HG03342 (cell line): ENCODE measurements at regions not wholly inside any gene's neighbourhood (a gene's known extent, or its start where the extent isn't known, plus 50 kb on each side); places are given as distances from the start of the nearest gene placed in this dataset.
"Not testable (repeated sequence)": the region's sequence is repeated elsewhere in the genome, so short reads cannot be mapped to it uniquely, and the experiment has no call there.

ENCODE experiments used
- ATAC-seq: cut with Tn5 transposase; IDR thresholded peaks from one replicate; pipeline ENCODE4 v1.9.1; 2021; ENCODE audit warnings: mild to moderate bottlenecking, moderate library complexity; ENCODE audit not compliant: unreplicated experiment

DNA sequence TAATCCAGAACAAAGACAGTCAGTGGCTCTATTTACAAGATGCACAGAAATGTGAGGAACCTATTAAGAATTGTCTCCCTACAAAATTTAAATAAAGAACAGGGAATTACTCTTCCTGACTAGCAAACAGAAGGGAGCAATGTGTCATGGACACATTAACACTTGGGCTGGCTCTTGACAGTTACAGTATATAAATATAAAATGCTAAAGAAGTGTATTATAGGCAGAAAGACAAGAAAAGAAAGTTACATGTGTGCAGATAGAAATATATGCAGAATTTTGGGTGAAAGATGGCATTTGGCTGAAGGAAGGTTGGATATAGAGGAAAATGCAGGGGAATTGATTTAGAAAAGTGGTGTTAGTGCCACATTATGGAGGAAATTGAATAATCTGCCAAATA, 2257.1 kb upstream of the ACO1 start:
- no peak for ATAC-seq

DNA sequence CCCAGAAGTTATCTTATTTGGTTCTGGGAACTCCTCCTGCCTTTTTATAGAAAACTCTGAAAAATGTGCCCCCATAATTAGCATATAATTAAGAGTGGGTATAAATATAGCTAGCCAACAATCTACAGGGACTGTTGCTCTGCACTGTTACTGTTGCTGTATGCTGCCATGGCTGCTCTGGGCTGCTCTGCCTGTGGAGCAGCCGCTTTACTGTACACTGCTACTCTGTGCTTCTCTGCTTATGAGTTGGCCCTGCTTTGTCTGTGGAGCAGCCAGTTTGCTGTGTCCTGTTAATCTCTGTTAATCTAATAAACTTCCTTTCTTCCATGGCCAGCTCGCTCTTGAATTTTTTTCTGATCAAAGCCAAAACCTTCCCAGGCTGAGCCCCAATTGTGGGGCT, 2244.0 kb upstream of the ACO1 start:
- no peak for ATAC-seq

GRCh38 chr9:30160570-30160969, 2223.9 kb upstream of the ACO1 start:
- ATAC-seq = no peak

- ATAC-seq = no peak
Measured at GRCh38 chr9:30172206-30172605, 2212.2 kb upstream of the ACO1 start.

- ATAC-seq = no peak
Measured at GRCh38 chr9:30178610-30179009, 2205.8 kb upstream of the ACO1 start.

- ATAC-seq = no peak
Measured at GRCh38 chr9:30193421-30193820, 2191.0 kb upstream of the ACO1 start.

DNA sequence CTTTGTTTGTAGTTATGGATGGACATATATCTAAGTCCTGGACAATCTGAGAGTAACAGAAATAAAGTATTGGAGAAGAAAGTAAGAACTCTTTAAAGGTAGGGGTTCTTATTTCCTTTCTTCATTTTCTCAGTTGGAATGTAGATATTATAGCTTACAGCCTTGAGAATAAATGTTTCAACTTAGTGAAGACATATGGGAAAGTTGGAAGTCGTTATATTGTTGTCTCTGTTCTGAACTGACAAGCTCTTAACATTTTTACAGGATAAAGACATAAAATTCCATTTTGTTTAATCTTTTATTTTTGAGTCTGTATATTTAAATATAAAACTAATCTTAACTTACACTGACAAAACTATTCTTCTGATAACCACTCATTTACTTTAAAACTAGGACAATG, 2187.5 kb upstream of the ACO1 start:
- ATAC-seq = no peak

DNA sequence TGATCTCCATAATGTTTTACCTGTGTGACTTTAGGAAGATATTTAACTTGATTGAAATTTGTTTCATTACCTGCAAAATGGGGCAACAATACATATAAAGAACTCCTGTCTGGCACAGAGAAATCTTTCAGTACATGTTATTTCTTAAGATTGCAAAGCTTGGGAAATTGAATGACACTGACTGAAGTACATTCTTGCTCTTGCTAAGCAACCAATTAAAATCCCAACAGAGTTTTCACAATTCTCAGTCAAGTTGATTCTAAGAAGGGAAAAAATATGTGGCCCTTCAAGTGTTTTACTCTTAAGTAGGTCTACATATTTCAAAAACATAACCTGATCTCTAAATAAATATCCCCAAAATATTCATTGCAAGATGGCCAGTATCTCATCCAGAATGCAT, 2187.0 kb upstream of the ACO1 start:
- ATAC-seq = no peak

- ATAC-seq = no peak
Measured at GRCh38 chr9:30197954-30198353, 2186.5 kb upstream of the ACO1 start.

DNA sequence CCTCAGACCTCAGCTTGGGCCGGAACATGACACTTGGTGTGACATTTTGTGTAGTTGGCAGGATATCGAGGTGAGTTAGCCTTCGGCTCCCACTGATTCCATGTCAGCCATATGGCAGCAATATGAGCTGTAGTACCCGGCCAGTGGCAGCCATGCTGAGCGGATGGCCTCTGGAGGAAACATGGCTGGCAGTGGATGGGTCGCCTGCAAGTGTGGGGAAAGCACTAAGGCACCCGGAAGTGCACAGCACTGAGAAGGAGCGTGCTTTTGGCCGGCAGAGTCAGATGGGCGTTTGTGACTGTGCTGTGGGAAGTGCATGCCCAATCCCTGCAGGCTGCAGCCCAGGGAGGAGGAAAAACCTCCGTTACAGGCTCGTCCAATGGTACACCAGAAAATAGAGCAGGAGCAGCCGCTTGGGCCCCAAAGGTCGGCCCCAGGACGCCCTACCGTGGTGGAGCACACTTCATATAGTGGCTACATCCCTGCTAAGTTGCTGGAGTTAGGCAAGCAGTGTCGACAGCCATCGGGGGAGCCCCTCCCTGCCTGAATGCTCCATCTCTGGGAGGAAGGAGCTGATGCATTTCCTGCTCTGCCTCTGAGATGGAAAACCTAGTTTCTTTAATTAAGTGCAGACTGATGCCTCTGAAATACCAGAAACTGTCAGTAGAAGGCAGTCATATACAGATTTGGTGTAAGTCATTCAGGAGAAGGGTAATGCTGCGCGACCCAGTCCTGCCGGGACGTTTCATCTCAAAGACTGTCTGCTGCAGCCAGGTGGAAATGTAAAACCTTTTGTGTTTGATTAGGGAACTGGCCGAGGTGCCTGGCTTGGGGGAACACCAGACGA, 2185.8 kb upstream of the ACO1 start:
- ATAC-seq = no peak

GRCh38 chr9:30201024-30201423, 2183.4 kb upstream of the ACO1 start:
- ATAC-seq = no peak

- ATAC-seq = no peak
Measured at GRCh38 chr9:30235068-30235467, 2149.4 kb upstream of the ACO1 start.

DNA sequence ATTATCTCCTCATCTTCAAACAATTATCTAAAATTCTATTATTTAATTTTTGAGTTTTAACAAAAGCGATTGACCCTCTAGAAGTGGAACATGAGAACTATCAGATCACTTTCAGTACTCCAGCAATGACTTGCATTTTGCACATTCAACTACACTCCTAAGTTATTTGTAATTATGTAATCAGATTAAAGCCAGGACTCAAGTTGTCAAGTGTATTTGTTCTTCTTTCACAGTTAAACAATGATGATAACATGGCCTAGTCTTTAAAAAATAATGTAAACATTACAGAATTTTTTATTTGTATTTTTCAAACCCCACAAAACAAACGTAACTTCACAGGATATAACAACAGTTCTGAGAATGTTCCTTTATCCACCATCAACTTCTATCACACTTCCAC, 2148.9 kb upstream of the ACO1 start:
- ATAC-seq = no peak

- ATAC-seq = no peak
Measured at GRCh38 chr9:30239878-30240277, 2144.6 kb upstream of the ACO1 start.

DNA sequence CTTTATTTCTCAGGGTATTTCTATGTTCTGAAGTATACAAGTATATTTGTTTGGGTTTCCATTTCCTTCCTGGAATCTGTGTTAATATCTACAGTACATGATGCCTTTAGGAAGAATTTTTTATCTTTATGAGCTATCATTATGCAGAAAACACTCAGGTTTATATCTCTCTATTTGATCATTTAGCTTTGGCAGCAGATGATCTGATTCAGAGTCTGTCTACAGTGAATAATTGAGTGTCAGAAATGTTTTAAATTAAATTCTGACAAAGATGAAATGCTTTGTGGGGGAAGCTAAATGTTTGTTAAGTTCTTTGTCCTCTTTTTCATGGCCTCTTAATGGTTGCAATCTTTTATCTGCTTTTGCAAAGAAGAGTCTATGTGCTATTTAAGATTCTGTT, 2141.0 kb upstream of the ACO1 start:
- ATAC-seq = no peak

GRCh38 chr9:30244877-30245276, 2139.6 kb upstream of the ACO1 start:
- ATAC-seq = no peak

DNA sequence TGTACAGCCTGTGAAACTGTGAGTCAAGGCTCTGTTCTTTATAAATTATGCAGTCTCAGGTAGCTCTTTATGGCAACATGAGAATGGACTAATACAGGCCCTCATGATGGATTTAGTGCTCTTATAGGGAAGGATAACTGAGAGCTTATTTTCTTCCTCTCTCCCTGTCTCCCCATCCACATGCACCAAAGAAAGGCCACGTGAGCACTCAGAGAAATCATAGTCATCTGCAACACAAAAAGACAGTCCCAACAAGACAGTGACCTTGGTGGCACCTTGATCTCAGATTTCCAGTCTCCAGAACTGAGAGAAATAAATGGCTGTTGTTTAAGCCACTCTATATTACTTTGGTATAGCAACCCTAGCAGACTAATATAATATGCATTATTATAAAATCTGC, 2133.6 kb upstream of the ACO1 start:
- no peak for ATAC-seq

- ATAC-seq = no peak
Measured at GRCh38 chr9:30258094-30258493, 2126.3 kb upstream of the ACO1 start.

DNA sequence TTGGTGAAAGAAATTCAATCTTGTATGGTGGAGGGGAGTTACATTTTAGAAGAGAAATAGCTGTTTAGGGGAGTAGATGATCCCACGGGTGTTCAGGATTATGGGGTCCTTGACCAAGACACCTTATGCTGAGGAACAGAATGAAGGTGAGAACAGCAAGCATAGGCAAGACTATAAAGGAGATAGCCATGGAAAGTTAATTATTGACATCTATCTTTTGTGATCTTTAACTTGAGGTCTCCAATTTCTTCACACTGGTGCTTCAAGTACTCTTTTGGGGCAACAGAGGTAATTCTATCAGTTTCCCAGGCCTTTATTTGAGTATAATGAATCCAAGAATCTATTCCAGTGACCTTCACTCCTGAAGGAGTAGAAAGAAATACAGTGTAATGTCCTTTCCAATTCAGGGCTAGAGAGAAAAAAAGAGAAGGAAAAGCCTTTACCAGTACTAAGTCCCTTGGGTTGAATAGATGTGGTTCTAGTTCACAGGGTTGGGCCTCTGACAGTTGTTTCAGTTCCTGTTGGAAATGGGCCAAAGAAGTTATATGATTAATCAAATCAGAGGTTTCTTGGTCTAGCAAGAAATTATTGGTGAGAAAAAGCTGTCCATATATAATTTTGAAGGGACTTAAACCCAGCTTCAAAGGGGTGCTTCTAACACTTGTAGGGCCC, 2104.1 kb upstream of the ACO1 start:
- peak; percentile 81 for ATAC-seq

DNA sequence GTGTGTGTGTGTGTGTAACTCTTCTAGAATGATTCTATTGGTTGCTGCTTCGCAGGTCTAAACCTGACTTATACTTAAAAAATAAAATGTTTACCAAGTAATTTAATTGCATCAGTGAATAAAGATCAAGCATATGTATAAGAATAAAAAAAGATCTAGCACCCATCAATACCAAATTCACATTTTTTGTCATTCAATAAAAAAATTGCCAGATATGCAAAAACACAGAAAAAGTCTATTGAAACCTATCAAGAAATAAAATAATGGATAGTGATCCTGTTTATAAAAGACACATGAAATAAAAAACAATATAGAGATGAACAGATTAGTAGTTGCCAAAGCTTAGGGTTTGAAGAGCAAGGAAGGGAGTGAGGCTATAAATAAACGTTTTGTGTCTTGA, 2095.0 kb upstream of the ACO1 start:
- ATAC-seq = no peak

GRCh38 chr9:30292026-30292425, 2092.4 kb upstream of the ACO1 start:
- ATAC-seq = not testable (repeated sequence)

- ATAC-seq = no peak
Measured at GRCh38 chr9:30293231-30293630, 2091.2 kb upstream of the ACO1 start.
